Activated CD4-positive, alpha-beta memory T cell treated with anti-CD3 and anti-CD28 coated beads, Interleukin-2, amount 10 ng/mL, durations not matched to agents 7 days and 5 days (primary cell): ENCODE measurements at regions not wholly inside any gene's neighbourhood (a gene's known extent, or its start where the extent isn't known, plus 50 kb on each side); places are given as distances from the start of the nearest gene placed in this dataset.

ENCODE experiments used
- CTCF ChIA-PET: fragments of 350-600 bp; sonication (Branson Sonifier 250); formaldehyde crosslinking; loops from one replicate; lab custom pipeline; 2021; ENCODE audit warnings: antibody characterized with exemption, inconsistent platforms; lab: Charles Lee
- POLR2A ChIA-PET: fragments of 350-600 bp; sonication (Branson Sonifier 250); formaldehyde crosslinking; loops from one replicate; lab custom pipeline; 2021; ENCODE audit warnings: antibody characterized with exemption; lab: Charles Lee
- DNase-seq: peaks from one replicate; pipeline ENCODE4 v3.0.0-alpha.2; 2020
- H3K27ac Mint-ChIP-seq: one replicate; pipeline ENCODE4 v1.8.0; 2021; ENCODE audit warnings: mild to moderate bottlenecking, mixed read lengths
- H3K27me3 Mint-ChIP-seq: one replicate; pipeline ENCODE4 v1.8.0; 2021; ENCODE audit warnings: mixed read lengths
- H3K36me3 Mint-ChIP-seq: one replicate; pipeline ENCODE4 v1.8.0; 2021; ENCODE audit warnings: low read depth, mixed read lengths
- H3K4me1 Mint-ChIP-seq: one replicate; pipeline ENCODE4 v1.8.0; 2021; ENCODE audit warnings: mixed read lengths
- H3K4me3 Mint-ChIP-seq: one replicate; pipeline ENCODE4 v1.8.0; 2021; ENCODE audit warnings: mild to moderate bottlenecking, mixed read lengths
- H3K9me3 Mint-ChIP-seq: one replicate; pipeline ENCODE4 v1.8.0; 2021; ENCODE audit warnings: mixed read lengths

- Mint-ChIP-seq H3K4me3 (no peak overlapping the region), H3K9me3 (no peaks in the 10 kb centered on the region), H3K36me3 (no peaks in the 10 kb centered on the region), H3K4me1 (no peaks in the 10 kb centered on the region), H3K27ac (no peak overlapping the region), H3K27me3 (no peaks in the 10 kb centered on the region)
- ChIA-PET CTCF (no interaction called here), POLR2A (no interaction called here)
- no peak for DNase-seq
Measured at GRCh38 chr1:101664726-101665125, 332.0 kb downstream of the OLFM3 start.

GRCh38 chr1:101667761-101668160 is 329.0 kb downstream of the OLFM3 start:
- Mint-ChIP-seq H3K9me3 (no peaks in the 10 kb centered on the region), H3K4me3 (no peak overlapping the region), H3K27ac (no peak overlapping the region), H3K27me3 (no peaks in the 10 kb centered on the region), H3K36me3 (no peaks in the 10 kb centered on the region), H3K4me1 (no peaks in the 10 kb centered on the region)
- ChIA-PET CTCF (no interaction called here), POLR2A (no interaction called here)
- DNase-seq: no peak

- Mint-ChIP-seq H3K27ac (no peak overlapping the region), H3K9me3 (no peaks in the 10 kb centered on the region), H3K27me3 (no peaks in the 10 kb centered on the region), H3K36me3 (no peaks in the 10 kb centered on the region), H3K4me3 (no peak overlapping the region), H3K4me1 (no peaks in the 10 kb centered on the region)
- CTCF ChIA-PET: no interaction called here
- POLR2A ChIA-PET: no interaction called here
- DNase-seq: no peak
Measured at GRCh38 chr1:101683136-101683535, 313.6 kb downstream of the OLFM3 start.

- Mint-ChIP-seq H3K4me3 (no peak overlapping the region), H3K9me3 (no peaks in the 10 kb centered on the region), H3K36me3 (no peaks in the 10 kb centered on the region), H3K27me3 (no peaks in the 10 kb centered on the region), H3K27ac (no peak overlapping the region), H3K4me1 (no peaks in the 10 kb centered on the region)
- CTCF ChIA-PET: no interaction called here
- POLR2A ChIA-PET: no interaction called here
- no peak for DNase-seq
Measured at GRCh38 chr1:101683561-101683960, 313.2 kb downstream of the OLFM3 start.

- Mint-ChIP-seq H3K27me3 (no peaks in the 10 kb centered on the region), H3K4me1 (no peaks in the 10 kb centered on the region), H3K36me3 (no peaks in the 10 kb centered on the region), H3K27ac (no peak overlapping the region), H3K9me3 (no peaks in the 10 kb centered on the region), H3K4me3 (no peak overlapping the region)
- ChIA-PET CTCF (no interaction called here), POLR2A (no interaction called here)
- DNase-seq: no peak
Measured at GRCh38 chr1:101697072-101697471, 299.7 kb downstream of the OLFM3 start.

- Mint-ChIP-seq H3K27ac (no peak overlapping the region), H3K4me1 (no peaks in the 10 kb centered on the region), H3K4me3 (no peak overlapping the region), H3K27me3 (no peaks in the 10 kb centered on the region), H3K36me3 (no peaks in the 10 kb centered on the region), H3K9me3 (no peaks in the 10 kb centered on the region)
- ChIA-PET CTCF (no interaction called here), POLR2A (no interaction called here)
- no peak for DNase-seq
Measured at GRCh38 chr1:101698681-101699080, 298.0 kb downstream of the OLFM3 start.

GRCh38 chr1:101704895-101705294 is 291.8 kb downstream of the OLFM3 start:
- ChIA-PET POLR2A (no interaction called here), CTCF (no interaction called here)
- H3K27ac Mint-ChIP-seq: no peak overlapping the region
- no peak overlapping the region for H3K4me3 Mint-ChIP-seq
- DNase-seq: no peak
- no peaks in the 10 kb centered on the region for H3K9me3 Mint-ChIP-seq
- H3K27me3 Mint-ChIP-seq: no peaks in the 10 kb centered on the region
- no peaks in the 10 kb centered on the region for H3K4me1 Mint-ChIP-seq
- no peaks in the 10 kb centered on the region for H3K36me3 Mint-ChIP-seq

GRCh38 chr1:101706366-101706765 is 290.4 kb downstream of the OLFM3 start:
- DNase-seq: no peak
- H3K36me3 Mint-ChIP-seq: no peaks in the 10 kb centered on the region
- H3K4me1 Mint-ChIP-seq: no peaks in the 10 kb centered on the region
- no peaks in the 10 kb centered on the region for H3K27me3 Mint-ChIP-seq
- H3K27ac Mint-ChIP-seq: no peak overlapping the region
- H3K9me3 Mint-ChIP-seq: no peaks in the 10 kb centered on the region
- CTCF ChIA-PET: no interaction called here
- POLR2A ChIA-PET: no interaction called here
- H3K4me3 Mint-ChIP-seq: no peak overlapping the region

- H3K9me3 Mint-ChIP-seq: no peaks in the 10 kb centered on the region
Measured at GRCh38 chr1:101709721-101710120, 287.0 kb downstream of the OLFM3 start.

GRCh38 chr1:101713760-101714159 is 283.0 kb downstream of the OLFM3 start:
- ChIA-PET POLR2A (no interaction called here), CTCF (no interaction called here)
- H3K27ac Mint-ChIP-seq: no peak overlapping the region
- DNase-seq: no peak
- H3K36me3 Mint-ChIP-seq: no peaks in the 10 kb centered on the region
- no peak overlapping the region for H3K4me3 Mint-ChIP-seq
- H3K9me3 Mint-ChIP-seq: no peaks in the 10 kb centered on the region
- H3K4me1 Mint-ChIP-seq: no peaks in the 10 kb centered on the region
- H3K27me3 Mint-ChIP-seq: no peaks in the 10 kb centered on the region

More at GRCh38 chr1:101709721-101710120, 287.0 kb downstream of the OLFM3 start:
- DNase-seq: no peak
- POLR2A ChIA-PET: no interaction called here
- Mint-ChIP-seq H3K4me3 (no peak overlapping the region), H3K27ac (no peak overlapping the region), H3K36me3 (no peaks in the 10 kb centered on the region), H3K27me3 (no peaks in the 10 kb centered on the region), H3K4me1 (no peaks in the 10 kb centered on the region)
- CTCF ChIA-PET: no interaction called here

- Mint-ChIP-seq H3K36me3 (no peaks in the 10 kb centered on the region), H3K27ac (no peak overlapping the region), H3K9me3 (no peaks in the 10 kb centered on the region), H3K4me1 (no peaks in the 10 kb centered on the region), H3K27me3 (no peaks in the 10 kb centered on the region), H3K4me3 (no peak overlapping the region)
- POLR2A ChIA-PET: no interaction called here
- CTCF ChIA-PET: no interaction called here
- no peak for DNase-seq
Measured at GRCh38 chr1:101723415-101723814, 273.3 kb downstream of the OLFM3 start.

- Mint-ChIP-seq H3K4me3 (no peak overlapping the region), H3K9me3 (no peaks in the 10 kb centered on the region), H3K27ac (no peak overlapping the region), H3K4me1 (no peaks in the 10 kb centered on the region), H3K27me3 (no peaks in the 10 kb centered on the region), H3K36me3 (no peaks in the 10 kb centered on the region)
- ChIA-PET POLR2A (no interaction called here), CTCF (no interaction called here)
- no peak for DNase-seq
Measured at GRCh38 chr1:101728029-101728428, 268.7 kb downstream of the OLFM3 start.

- ChIA-PET POLR2A (no interaction called here), CTCF (no interaction called here)
- H3K27me3 Mint-ChIP-seq: no peaks in the 10 kb centered on the region
Measured at GRCh38 chr1:101730559-101730958, 266.2 kb downstream of the OLFM3 start.

GRCh38 chr1:101732261-101732660 is 264.5 kb downstream of the OLFM3 start:
- Mint-ChIP-seq H3K27me3 (no peaks in the 10 kb centered on the region), H3K4me3 (no peak overlapping the region), H3K27ac (no peak overlapping the region), H3K4me1 (no peaks in the 10 kb centered on the region), H3K9me3 (no peaks in the 10 kb centered on the region), H3K36me3 (no peaks in the 10 kb centered on the region)
- ChIA-PET POLR2A (no interaction called here), CTCF (no interaction called here)
- no peak for DNase-seq

More at GRCh38 chr1:101730559-101730958, 266.2 kb downstream of the OLFM3 start:
- Mint-ChIP-seq H3K4me1 (no peaks in the 10 kb centered on the region), H3K36me3 (no peaks in the 10 kb centered on the region), H3K27ac (no peak overlapping the region), H3K9me3 (no peaks in the 10 kb centered on the region), H3K4me3 (no peak overlapping the region)
- no peak for DNase-seq

- POLR2A ChIA-PET: no interaction called here
- no peak for DNase-seq
- H3K27me3 Mint-ChIP-seq: no peaks in the 10 kb centered on the region
- no peaks in the 10 kb centered on the region for H3K9me3 Mint-ChIP-seq
- no peaks in the 10 kb centered on the region for H3K4me1 Mint-ChIP-seq
- no peak overlapping the region for H3K27ac Mint-ChIP-seq
- no peaks in the 10 kb centered on the region for H3K36me3 Mint-ChIP-seq
- CTCF ChIA-PET: no interaction called here
- H3K4me3 Mint-ChIP-seq: no peak overlapping the region
Measured at GRCh38 chr1:101733340-101733739, 263.4 kb downstream of the OLFM3 start.
